K562 (cell line): ENCODE measurements at regions not wholly inside any gene's neighbourhood (a gene's known extent, or its start where the extent isn't known, plus 50 kb on each side); places are given as distances from the start of the nearest gene placed in this dataset.

Source experiments
- ATAC-seq: fragments of 200-7000 bp; cut with Tn5 transposase; 3 replicates; pipeline ENCODE4 v1.9.1; 2020; ENCODE audit warnings: moderate library complexity
- BruUV-seq: library from RNA; stranded (reverse); fragments of 400-500 nt; replicated peaks from 2 replicates; lab custom pipeline; 2021; lab: Mats Ljungman, UMichigan
- CTCF ChIA-PET: fragments of 300-600 bp; formaldehyde crosslinking; extraction: SDS; loops from one replicate; lab custom pipeline; 2021; ENCODE audit warnings: low intra/inter-chr PET ratio; lab: Yijun Ruan, JAX
- POLR2A ChIA-PET: fragments of 300-600, 350-650 bp; sonication (Branson Sonifier 250); formaldehyde crosslinking; extraction: SDS; loops from one replicate; lab custom pipeline; 2021; ENCODE audit warnings: antibody characterized with exemption, inconsistent platforms; lab: Yijun Ruan, JAX
- DNase-seq, 4 experiments: peaks; one replicate each; pipeline versions ENCODE4 v3.0.0 to v3.0.0-alpha.2; 2011 to 2018; ENCODE audit warnings: low spot score in 3 of 4, mixed read lengths in 3 of 4; ENCODE audit errors: extremely low read depth in 1 of 4
- FAIRE-seq: peaks from 2 replicates; lab custom pipeline; 2011; peaks lifted over from hg19 to GRCh38; lab: Jason Lieb, UNC
- H2AFZ ChIP-seq: 2 replicates; pipeline ENCODE4 v1.6.0; 2011; ENCODE audit warnings: low read depth, low read length, control low read depth, inconsistent platforms
- H3K27ac ChIP-seq: fragments of 200-600 bp; 3 replicates; pipeline ENCODE4 v1.8.0; 2011; ENCODE audit warnings: low read depth, mild to moderate bottlenecking, control low read depth, inconsistent platforms, low read length, moderate library complexity, mixed read lengths; ENCODE audit errors: extremely low read depth
- H3K27me3 ChIP-seq, 2 experiments: fragments of 300-600 bp in 1 of 2; 2 replicates in 1 of 2; 3 replicates in 1 of 2; pipeline versions ENCODE4 v1.6.0 to v1.8.0; 2011; ENCODE audit warnings: inconsistent platforms in 2 of 2, low read length in 2 of 2, mild to moderate bottlenecking in 1 of 2, mixed read lengths in 1 of 2, moderate library complexity in 1 of 2; ENCODE audit not compliant: control insufficient read depth in 2 of 2, insufficient read depth in 2 of 2
- H3K36me3 ChIP-seq: fragments of 300-600 bp; 3 replicates; pipeline ENCODE4 v1.8.0; 2011; ENCODE audit warnings: mild to moderate bottlenecking, low read length, inconsistent platforms; ENCODE audit not compliant: control insufficient read depth, insufficient read depth
- H3K4me1 ChIP-seq, 2 experiments: fragments of 200-600 bp in 1 of 2; replicated peaks in 1 of 2; 2 replicates in 1 of 2; 3 replicates in 1 of 2; pipeline versions ENCODE4 v1.5.1 to v1.8.0; 2011; ENCODE audit warnings: inconsistent platforms in 2 of 2, low read length in 2 of 2, mild to moderate bottlenecking in 1 of 2, mixed read lengths in 1 of 2, moderate library complexity in 1 of 2; ENCODE audit not compliant: control insufficient read depth in 2 of 2, insufficient read depth in 2 of 2
- H3K4me2 ChIP-seq: 2 replicates; pipeline ENCODE4 v1.6.1; 2011; ENCODE audit warnings: low read length, control low read depth, inconsistent platforms, mixed read lengths; ENCODE audit not compliant: insufficient read depth
- H3K4me3 ChIP-seq: fragments of 200-600 bp; sonication (generic), shearing (Covaris generic); 2 replicates; pipeline ENCODE4 v1.5.1; 2016; ENCODE audit warnings: control low read depth, inconsistent platforms
- H3K79me2 ChIP-seq: fragments of 200-600 bp; 3 replicates; pipeline ENCODE4 v1.8.0; 2011; ENCODE audit warnings: low read length, inconsistent platforms; ENCODE audit not compliant: control insufficient read depth, insufficient read depth
- H3K9ac ChIP-seq, 2 experiments: 2 replicates each; pipeline versions ENCODE4 v1.6.0 to v1.6.1; 2011; ENCODE audit warnings: low read depth in 2 of 2, low read length in 2 of 2, control low read depth in 1 of 2, inconsistent platforms in 1 of 2, mild to moderate bottlenecking in 1 of 2, mixed read lengths in 1 of 2; ENCODE audit not compliant: insufficient read depth in 1 of 2
- H3K9me1 ChIP-seq: one replicate; pipeline ENCODE4 v1.6.0; 2011; ENCODE audit warnings: inconsistent platforms, mild to moderate bottlenecking, low read length, moderate library complexity; ENCODE audit not compliant: control insufficient read depth, insufficient read depth
- H3K9me3 ChIP-seq: replicated peaks from 2 replicates; pipeline ENCODE4 v1.5.1; 2011; ENCODE audit warnings: low read depth, low read length, inconsistent platforms; ENCODE audit not compliant: control insufficient read depth, insufficient read depth
- H4K20me1 ChIP-seq: replicated peaks from 2 replicates; pipeline ENCODE4 v1.6.1; 2011; ENCODE audit warnings: low read length, inconsistent platforms, mixed read lengths; ENCODE audit not compliant: control insufficient read depth, insufficient read depth
- HDAC2 ChIP-seq: fragments of 450-650 bp; IDR thresholded peaks from 2 replicates; pipeline ENCODE4 v1.6.1; 2016; ENCODE audit warnings: mild to moderate bottlenecking
- TEAD4 ChIP-seq, 2 experiments: sonication (generic) in 1 of 2; formaldehyde crosslinking in 1 of 2; IDR thresholded peaks; 2 replicates each; pipeline versions ENCODE4 v1.6.1 to v1.8.0; 2012 to 2022; ENCODE audit warnings: borderline replicate concordance in 1 of 2, inconsistent platforms in 1 of 2, low read length in 1 of 2, mild to moderate bottlenecking in 1 of 2, missing genetic modification reagents in 1 of 2
- ZNF282 ChIP-seq: sonication (generic); formaldehyde crosslinking; IDR thresholded peaks from 2 replicates; pipeline ENCODE4 v1.8.1; 2023; ENCODE audit warnings: missing genetic modification reagents
- WGBS: fragments of 100-300 bp; shearing (Covaris generic); methylation state at CpG from one replicate; pipeline ENCODE4 v1.1.6; 2016; ENCODE audit warnings: low coverage, mixed read lengths; ENCODE audit not compliant: insufficient coverage; ENCODE audit errors: missing lambda C conversion rate; 5-methylcytosine and 5-hydroxymethylcytosine counted together
- in situ Hi-C: fragments of 300-500 bp; cut with MboI; formaldehyde crosslinking; loops from 4 replicates; pipeline ENCODE4 v1.15.0; 2018; ENCODE audit warnings: inconsistent platforms, mixed read lengths
- intact Hi-C: fragments of 100-400 bp; cut with micrococcal nuclease; formaldehyde crosslinking; loops from 2 replicates; pipeline ENCODE4 v1.14.2; 2022
- TF ChIP-seq, protein P1 (sequence below): sonication (generic); formaldehyde crosslinking; IDR thresholded peaks from 2 replicates; pipeline ENCODE4 v1.8.1; 2023; ENCODE audit warnings: mild to moderate bottlenecking, missing genetic modification reagents, moderate library complexity

DNA sequence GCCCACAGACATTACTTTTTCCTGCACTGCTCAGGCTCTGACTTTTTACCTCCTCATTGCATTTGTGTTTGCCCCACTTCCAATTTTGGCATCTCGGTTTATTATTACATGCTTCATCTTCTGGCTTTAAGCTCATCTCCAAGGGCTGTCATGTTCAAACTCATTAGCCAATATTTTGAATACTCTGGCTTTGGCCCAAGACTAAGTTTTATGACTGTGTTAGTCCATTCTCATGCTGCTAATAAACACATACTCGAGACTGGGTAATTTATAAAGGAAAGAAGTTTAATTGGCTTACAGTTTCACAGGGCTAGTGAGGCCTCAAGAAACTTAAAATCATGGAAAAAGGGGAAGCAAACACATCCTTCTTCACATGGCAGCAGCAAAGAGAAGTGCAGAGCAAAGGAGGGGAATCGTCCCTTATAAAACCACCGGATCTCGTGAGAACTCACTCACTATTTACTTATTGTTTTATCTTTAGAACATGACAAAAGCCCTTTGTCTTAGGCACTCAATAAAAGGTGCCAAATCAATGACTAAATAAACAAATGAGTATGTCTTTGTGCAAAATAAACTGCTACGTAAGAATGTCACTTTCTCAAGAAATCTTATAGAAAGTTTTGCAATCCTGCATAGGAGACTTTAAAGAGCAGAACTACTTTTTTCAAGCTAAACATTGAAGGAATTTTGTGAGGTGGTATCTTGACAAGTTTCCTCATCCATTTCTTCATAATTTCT is 233.4 kb upstream of the SPRY2 start:
- in situ Hi-C loops (no loop called here), intact Hi-C loops (no loop called here)
- DNase-seq: no peak
- TF ChIP-seq ZNF282 (CRISPR knock-in tag) (no peak), TEAD4 (IDR thresholded peaks at IDR 0.05; ENCODE audit: low read length) (no peak), TEAD4 (CRISPR knock-in tag; IDR thresholded peaks at IDR 0.05; ENCODE audit: borderline replicate concordance) (peak; percentile 51; the same call in 1 of the 2 replicates), HDAC2 (no peak)
- TF ChIP-seq, protein P1, sequence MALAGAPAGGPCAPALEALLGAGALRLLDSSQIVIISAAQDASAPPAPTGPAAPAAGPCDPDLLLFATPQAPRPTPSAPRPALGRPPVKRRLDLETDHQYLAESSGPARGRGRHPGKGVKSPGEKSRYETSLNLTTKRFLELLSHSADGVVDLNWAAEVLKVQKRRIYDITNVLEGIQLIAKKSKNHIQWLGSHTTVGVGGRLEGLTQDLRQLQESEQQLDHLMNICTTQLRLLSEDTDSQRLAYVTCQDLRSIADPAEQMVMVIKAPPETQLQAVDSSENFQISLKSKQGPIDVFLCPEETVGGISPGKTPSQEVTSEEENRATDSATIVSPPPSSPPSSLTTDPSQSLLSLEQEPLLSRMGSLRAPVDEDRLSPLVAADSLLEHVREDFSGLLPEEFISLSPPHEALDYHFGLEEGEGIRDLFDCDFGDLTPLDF: 0 out of 2 replicates have a peak, but pooled peaks have one; percentile 52
- H3K27me3 ChIP-seq: peaks cover 0 to 4% of the 10 kb centered on the region in 2 experiments; a peak in 1 of 5 replicates
- CTCF ChIA-PET: no interaction called here
- peaks cover 0 to 6% of the 10 kb centered on the region in 2 experiments; a peak in 1 of 5 replicates for H3K4me1 ChIP-seq
- H3K9me3 ChIP-seq: no peaks in the 10 kb centered on the region
- H3K9me1 ChIP-seq: no peaks in the 10 kb centered on the region
- H4K20me1 ChIP-seq: no peaks in the 10 kb centered on the region
- no TSS peak for BruUV-seq
- H3K4me3 ChIP-seq: no peak overlapping the region
- no peak overlapping the region for H2AFZ ChIP-seq
- 2% methylated on average over 6 of the region's 6 CpGs for WGBS
- H3K27ac ChIP-seq: no peak overlapping the region
- POLR2A ChIA-PET: interaction anchor here (0.7 to 1.6 kb wide), 6 partner anchors 10 to 189 kb away, joined by 3 to 4 read pairs (median 4); no protein-coding TSS in a partner anchor
- no peak overlapping the region for H3K4me2 ChIP-seq
- H3K9ac ChIP-seq: no peak overlapping the region
- no peaks in the 10 kb centered on the region for H3K36me3 ChIP-seq
- no peak for ATAC-seq
- no peak for FAIRE-seq
- no peaks in the 10 kb centered on the region for H3K79me2 ChIP-seq
